OCI-LY7 (cell line): ENCODE measurements at regions not wholly inside any gene's neighbourhood (a gene's known extent, or its start where the extent isn't known, plus 50 kb on each side); places are given as distances from the start of the nearest gene placed in this dataset.
"Not testable (repeated sequence)": the region's sequence is repeated elsewhere in the genome, so short reads cannot be mapped to it uniquely, and the experiment has no call there.

Experiments used
- BruUV-seq: library from RNA; stranded (reverse); fragments of 400-500 nt; replicated peaks from 2 replicates; lab custom pipeline; 2021; lab: Mats Ljungman, UMichigan
- CTCF ChIA-PET: fragments of 300-600 bp; sonication (Branson Sonifier 250); formaldehyde crosslinking; loops from one replicate; lab custom pipeline; 2022; ENCODE audit warnings: antibody characterized with exemption; ENCODE audit not compliant: unreplicated experiment; lab: Charles Lee
- POLR2A ChIA-PET: fragments of 300-600 bp; sonication (Branson Sonifier 250); formaldehyde crosslinking; loops from one replicate; lab custom pipeline; 2022; ENCODE audit warnings: antibody characterized with exemption; lab: Charles Lee
- DNase-seq: peaks from one replicate; pipeline ENCODE4 v3.0.0-alpha.2; 2015; ENCODE audit warnings: low spot score
- H2AFZ ChIP-seq: fragments of 200-600 bp; sonication (generic), shearing (Covaris generic); 2 replicates; pipeline ENCODE4 v1.6.1; 2014; ENCODE audit warnings: mild to moderate bottlenecking, antibody characterized with exemption, low read length, moderate library complexity
- H3K27ac ChIP-seq: fragments of 200-600 bp; sonication (generic); 2 replicates; pipeline ENCODE4 v1.5.1; 2014; ENCODE audit warnings: mixed run types, low read depth, mild to moderate bottlenecking, moderate library complexity, low read length, inconsistent platforms; ENCODE audit not compliant: poor library complexity, severe bottlenecking
- H3K36me3 ChIP-seq: fragments of 200-600 bp; sonication (generic); 2 replicates; pipeline ENCODE4 v1.6.1; 2014; ENCODE audit warnings: mild to moderate bottlenecking, antibody characterized with exemption, low read length, moderate library complexity, mixed read lengths; ENCODE audit not compliant: insufficient read depth
- H3K4me1 ChIP-seq: fragments of 200-600 bp; sonication (generic); 2 replicates; pipeline ENCODE4 v1.5.1; 2014; ENCODE audit warnings: mild to moderate bottlenecking, low read length; ENCODE audit not compliant: insufficient read depth, poor library complexity, severe bottlenecking
- H3K4me2 ChIP-seq: fragments of 200-600 bp; sonication (generic); 2 replicates; pipeline ENCODE4 v1.6.1; 2014; ENCODE audit warnings: mild to moderate bottlenecking, low read length
- H3K4me3 ChIP-seq: fragments of 200-600 bp; sonication (generic); 2 replicates; pipeline ENCODE4 v1.5.1; 2014; ENCODE audit warnings: mild to moderate bottlenecking, low read depth, low read length; ENCODE audit not compliant: poor library complexity, severe bottlenecking
- H3K79me2 ChIP-seq: fragments of 200-600 bp; sonication (generic); 2 replicates; pipeline ENCODE4 v1.6.1; 2016; ENCODE audit warnings: low read depth, mild to moderate bottlenecking, low read length, moderate library complexity, mixed read lengths; ENCODE audit not compliant: insufficient read depth
- H3K9me2 ChIP-seq: fragments of 200-600 bp; sonication (generic); 2 replicates; pipeline ENCODE4 v1.6.1; 2016; ENCODE audit warnings: mild to moderate bottlenecking, low read length, mixed read lengths; ENCODE audit not compliant: insufficient read depth
- H3K9me3 ChIP-seq: fragments of 200-600 bp; sonication (generic); 2 replicates; pipeline ENCODE4 v1.6.1; 2014; ENCODE audit warnings: mild to moderate bottlenecking, mixed run types, low read length, mixed read lengths
- H4K20me1 ChIP-seq: fragments of 200-600 bp; sonication (generic); 2 replicates; pipeline ENCODE4 v1.6.1; 2014; ENCODE audit warnings: mild to moderate bottlenecking, antibody characterized with exemption, low read length, moderate library complexity, mixed read lengths; ENCODE audit not compliant: insufficient read depth
- EZH2phosphoT487 ChIP-seq: fragments of 200-600 bp; sonication (generic); IDR thresholded peaks from 2 replicates; pipeline ENCODE4 v1.6.1; 2018; ENCODE audit warnings: low read depth, borderline replicate concordance, mild to moderate bottlenecking, mixed run types, antibody characterized with exemption, low read length, moderate library complexity, mixed read lengths
- intact Hi-C: fragments of 100-400 bp; cut with micrococcal nuclease; formaldehyde crosslinking; loops from one replicate; pipeline ENCODE4 v1.10.0; 2022; ENCODE audit not compliant: unreplicated experiment
- TF ChIP-seq, protein P1 (sequence below): fragments of 200-600 bp; sonication (generic); conservative IDR thresholded peaks from 2 replicates; pipeline ENCODE4 v1.5.1; 2014; ENCODE audit warnings: mild to moderate bottlenecking, antibody characterized with exemption, low read length, moderate library complexity, mixed read lengths

DNA sequence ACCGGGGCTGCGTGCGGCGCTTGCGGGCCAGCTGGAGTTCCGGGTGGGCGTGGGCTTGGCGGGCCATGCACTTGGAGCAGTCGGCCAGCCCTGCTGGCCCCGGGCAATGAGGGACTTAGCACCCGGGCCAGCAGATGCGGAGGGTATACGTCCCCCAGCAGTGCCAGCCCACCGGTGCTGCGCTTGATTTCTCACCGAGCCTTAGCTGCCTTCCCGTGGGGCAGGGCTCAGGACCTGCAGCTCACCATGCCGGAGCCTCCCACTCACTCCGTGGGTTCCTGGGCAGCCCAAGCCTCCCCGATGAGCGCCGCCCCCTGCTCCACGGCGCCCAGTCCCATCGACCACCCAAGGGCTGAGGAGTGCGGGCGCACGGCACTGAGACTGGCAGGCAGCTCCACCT, 51.4 kb upstream of the INPP4B start:
- CTCF ChIA-PET, DNase-seq, H3K4me1 ChIP-seq, H3K9me3 ChIP-seq, H3K4me2 ChIP-seq, H3K27ac ChIP-seq, POLR2A ChIA-PET, H4K20me1 ChIP-seq, H3K36me3 ChIP-seq, H3K79me2 ChIP-seq, H2AFZ ChIP-seq, H3K9me2 ChIP-seq, BruUV-seq, intact Hi-C loops, H3K4me3 ChIP-seq: not testable (repeated sequence)

DNA sequence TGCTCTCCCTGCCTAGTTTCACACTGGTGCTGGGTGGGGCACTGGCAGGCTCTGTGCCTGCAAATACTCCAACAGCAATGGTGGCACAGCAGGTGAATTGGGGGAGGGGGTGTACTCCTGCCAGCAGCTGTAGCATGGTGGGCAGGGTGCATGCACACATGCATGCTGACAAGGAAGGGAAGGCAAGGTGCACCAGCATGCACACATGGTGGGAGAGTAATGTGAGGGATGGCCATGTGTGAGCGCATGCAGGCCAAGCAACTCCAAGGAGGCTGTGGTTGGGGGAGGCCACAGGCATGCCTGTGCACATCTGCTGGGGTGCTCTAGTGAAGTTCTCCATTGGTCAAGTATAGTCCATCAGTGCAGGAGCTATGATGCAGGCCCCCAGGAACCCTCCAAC, 54.5 kb upstream of the INPP4B start:
- Histone ChIP-seq H3K79me2 (no peaks in the 10 kb centered on the region), H2AFZ (no peak overlapping the region), H4K20me1 (no peaks in the 10 kb centered on the region), H3K4me1 (no peaks in the 10 kb centered on the region), H3K9me2 (no peaks in the 10 kb centered on the region), H3K36me3 (no peaks in the 10 kb centered on the region), H3K4me3 (no peak overlapping the region), H3K4me2 (no peak overlapping the region), H3K9me3 (0 out of 2 replicates have a peak, but pooled peaks cover 3% of the 10 kb centered on the region), H3K27ac (no peak overlapping the region)
- no TSS peak for BruUV-seq
- TF ChIP-seq, protein P1, sequence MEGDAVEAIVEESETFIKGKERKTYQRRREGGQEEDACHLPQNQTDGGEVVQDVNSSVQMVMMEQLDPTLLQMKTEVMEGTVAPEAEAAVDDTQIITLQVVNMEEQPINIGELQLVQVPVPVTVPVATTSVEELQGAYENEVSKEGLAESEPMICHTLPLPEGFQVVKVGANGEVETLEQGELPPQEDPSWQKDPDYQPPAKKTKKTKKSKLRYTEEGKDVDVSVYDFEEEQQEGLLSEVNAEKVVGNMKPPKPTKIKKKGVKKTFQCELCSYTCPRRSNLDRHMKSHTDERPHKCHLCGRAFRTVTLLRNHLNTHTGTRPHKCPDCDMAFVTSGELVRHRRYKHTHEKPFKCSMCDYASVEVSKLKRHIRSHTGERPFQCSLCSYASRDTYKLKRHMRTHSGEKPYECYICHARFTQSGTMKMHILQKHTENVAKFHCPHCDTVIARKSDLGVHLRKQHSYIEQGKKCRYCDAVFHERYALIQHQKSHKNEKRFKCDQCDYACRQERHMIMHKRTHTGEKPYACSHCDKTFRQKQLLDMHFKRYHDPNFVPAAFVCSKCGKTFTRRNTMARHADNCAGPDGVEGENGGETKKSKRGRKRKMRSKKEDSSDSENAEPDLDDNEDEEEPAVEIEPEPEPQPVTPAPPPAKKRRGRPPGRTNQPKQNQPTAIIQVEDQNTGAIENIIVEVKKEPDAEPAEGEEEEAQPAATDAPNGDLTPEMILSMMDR, result no peak
- TF ChIP-seq EZH2phosphoT487, result no peak
- POLR2A ChIA-PET, result interaction anchor here (0.6 kb wide), 1 partner anchor 8 kb away, joined by 3 read pairs; no protein-coding TSS in a partner anchor
- intact Hi-C loops, result no loop called here
- DNase-seq, result no peak
- CTCF ChIA-PET, result no interaction called here

DNA sequence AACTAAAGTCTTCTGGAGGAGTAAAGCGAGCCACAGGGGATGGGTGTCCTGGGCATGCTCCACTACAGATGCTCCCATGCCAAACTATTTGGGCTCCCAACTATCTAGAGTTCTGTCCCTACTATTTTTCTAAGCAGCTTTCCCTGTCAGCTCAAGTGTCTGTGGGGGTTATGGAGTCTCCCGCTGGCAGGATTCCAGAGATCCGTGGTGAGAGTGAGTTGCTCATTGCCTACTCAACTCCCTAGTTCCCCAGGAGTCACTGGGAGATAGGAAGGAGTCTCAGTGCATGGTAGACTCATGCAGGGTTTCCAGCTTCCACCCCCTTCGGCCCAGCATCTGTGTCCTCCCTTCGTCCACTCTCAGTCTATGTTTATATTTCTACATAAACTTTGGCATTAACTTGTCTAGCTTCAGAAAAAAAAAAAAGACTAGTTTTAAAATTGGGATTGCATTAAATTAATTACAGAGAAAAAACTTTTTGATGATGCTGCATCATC, 55.1 kb upstream of the INPP4B start:
- ChIA-PET POLR2A (interaction anchor here (0.6 to 0.7 kb wide), 3 partner anchors 9 to 319 kb away, joined by 3 to 4 read pairs (median 3); no protein-coding TSS in a partner anchor), CTCF (no interaction called here)
- Histone ChIP-seq H3K4me3 (no peak overlapping the region), H3K4me1 (no peaks in the 10 kb centered on the region), H2AFZ (no peak overlapping the region), H3K79me2 (no peaks in the 10 kb centered on the region), H3K4me2 (no peak overlapping the region), H3K9me2 (no peaks in the 10 kb centered on the region), H4K20me1 (no peaks in the 10 kb centered on the region), H3K27ac (no peak overlapping the region), H3K9me3 (0 out of 2 replicates have a peak, but pooled peaks cover 3% of the 10 kb centered on the region), H3K36me3 (no peaks in the 10 kb centered on the region)
- intact Hi-C loops, result no loop called here
- no peak for DNase-seq
- no TSS peak for BruUV-seq
- TF ChIP-seq, protein P1, result no peak
- no peak for TF ChIP-seq EZH2phosphoT487

DNA sequence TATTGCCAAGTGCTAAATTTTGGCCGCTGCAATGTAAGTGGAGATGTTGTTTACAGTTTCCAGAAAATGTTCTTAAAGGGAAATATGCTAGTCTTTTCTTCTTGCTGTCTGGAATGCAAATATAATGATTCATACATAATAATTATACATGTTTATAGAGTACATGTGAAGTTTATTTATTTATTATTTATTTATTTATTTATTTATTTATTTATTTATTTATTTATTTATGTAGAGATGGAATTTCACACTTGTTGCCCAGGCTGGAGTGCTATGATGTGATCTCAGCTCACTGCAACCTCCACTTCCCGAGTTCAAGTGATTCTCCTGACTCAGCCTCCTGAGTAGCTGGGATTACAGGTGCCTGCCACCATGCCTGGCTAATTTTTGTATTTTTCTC, 57.5 kb upstream of the INPP4B start:
- intact Hi-C loops, H3K79me2 ChIP-seq, H3K4me1 ChIP-seq, H3K9me2 ChIP-seq, H2AFZ ChIP-seq, H3K36me3 ChIP-seq, CTCF ChIA-PET, DNase-seq, H4K20me1 ChIP-seq, H3K27ac ChIP-seq, H3K9me3 ChIP-seq, H3K4me3 ChIP-seq, H3K4me2 ChIP-seq, BruUV-seq: not testable (repeated sequence)
- POLR2A ChIA-PET, result interaction anchor here (2.0 kb wide), 1 partner anchor 8 kb away, joined by 5 read pairs; no protein-coding TSS in a partner anchor
